Neural progenitor cell (in vitro differentiated cells): ENCODE measurements at regions not wholly inside any gene's neighbourhood (a gene's known extent, or its start where the extent isn't known, plus 50 kb on each side); places are given as distances from the start of the nearest gene placed in this dataset.

Experiments used
- DNase-seq: peaks from one replicate; pipeline ENCODE4 v3.0.0-alpha.2; 2016; ENCODE audit warnings: low spot score
- H2AFZ ChIP-seq: fragments of 200-600 bp; sonication (generic); replicated peaks from 2 replicates; pipeline ENCODE4 v1.6.1; 2016; ENCODE audit warnings: antibody characterized with exemption
- H3F3A ChIP-seq: fragments of 200-600 bp; sonication (generic); 2 replicates; pipeline ENCODE4 v1.6.1; 2016; ENCODE audit warnings: antibody characterized with exemption, low read depth
- H3K27ac ChIP-seq: fragments of 200-600 bp; sonication (generic); 2 replicates; pipeline ENCODE4 v1.5.1; 2016; ENCODE audit warnings: mild to moderate bottlenecking
- H3K27me3 ChIP-seq: fragments of 200-600 bp; sonication (generic); 2 replicates; pipeline ENCODE4 v1.6.1; 2016; ENCODE audit warnings: mild to moderate bottlenecking, moderate library complexity
- H3K36me3 ChIP-seq: fragments of 200-600 bp; sonication (generic); 2 replicates; pipeline ENCODE4 v1.5.1; 2016
- H3K4me1 ChIP-seq: fragments of 200-600 bp; sonication (generic); 2 replicates; pipeline ENCODE4 v1.6.1; 2016; ENCODE audit warnings: mixed run types
- H3K4me2 ChIP-seq: fragments of 200-600 bp; sonication (generic); 2 replicates; pipeline ENCODE4 v1.6.1; 2016
- H3K4me3 ChIP-seq: fragments of 200-600 bp; sonication (generic); 2 replicates; pipeline ENCODE4 v1.5.1; 2016
- H3K79me2 ChIP-seq: fragments of 200-600 bp; sonication (generic); 2 replicates; pipeline ENCODE4 v1.6.1; 2016; ENCODE audit warnings: low read depth
- H3K9ac ChIP-seq: fragments of 200-600 bp; sonication (generic); 2 replicates; pipeline ENCODE4 v1.6.1; 2016
- H3K9me3 ChIP-seq: fragments of 200-600 bp; sonication (generic); 2 replicates; pipeline ENCODE4 v1.5.1; 2016; ENCODE audit warnings: low read depth
- H4K20me1 ChIP-seq: fragments of 200-600 bp; sonication (generic); 2 replicates; pipeline ENCODE4 v1.6.1; 2016; ENCODE audit warnings: low read depth
- H3K27ac Mint-ChIP-seq: 3 replicates; pipeline ENCODE4 v1.8.0; 2021; ENCODE audit warnings: mixed read lengths
- H3K27me3 Mint-ChIP-seq: 2 replicates; pipeline ENCODE4 v1.8.0; 2022; ENCODE audit warnings: low read depth, mild to moderate bottlenecking, inconsistent platforms, moderate library complexity, mixed read lengths; ENCODE audit not compliant: insufficient read depth
- H3K36me3 Mint-ChIP-seq: 3 replicates; pipeline ENCODE4 v1.8.0; 2021; ENCODE audit warnings: mixed read lengths
- H3K4me1 Mint-ChIP-seq: 3 replicates; pipeline ENCODE4 v1.8.0; 2021; ENCODE audit warnings: mixed read lengths
- H3K4me3 Mint-ChIP-seq: 3 replicates; pipeline ENCODE4 v1.8.0; 2021; ENCODE audit warnings: mild to moderate bottlenecking, moderate library complexity, mixed read lengths
- H3K9me3 Mint-ChIP-seq: 3 replicates; pipeline ENCODE4 v1.8.0; 2020; ENCODE audit warnings: mixed read lengths
- CTCF ChIP-seq: fragments of 200-600 bp; sonication (generic); IDR thresholded peaks from 2 replicates; pipeline ENCODE4 v1.5.1; 2017; ENCODE audit warnings: antibody characterized with exemption, mild to moderate bottlenecking
- EZH2 ChIP-seq: fragments of 200-600 bp; sonication (generic); IDR thresholded peaks from 2 replicates; pipeline ENCODE4 v1.6.1; 2017; ENCODE audit warnings: antibody characterized with exemption, mild to moderate bottlenecking, moderate library complexity
- EZH2phosphoT487 ChIP-seq: fragments of 200-600 bp; sonication (generic); IDR thresholded peaks from 2 replicates; pipeline ENCODE4 v1.6.1; 2017; ENCODE audit warnings: antibody characterized with exemption

GRCh38 chr4:38279650-38280322 lies 319.6 kb downstream of the PTTG2 start:
- Histone ChIP-seq H3K9me3 (no peaks in the 10 kb centered on the region), H3K4me1 (peaks cover 42% of the 10 kb centered on the region), H3K27ac (peak overlapping the region; percentile 69), H3K79me2 (no peaks in the 10 kb centered on the region), H3K4me2 (peak overlapping the region; percentile 48), H3K27me3 (no peaks in the 10 kb centered on the region), H3K9ac (no peak overlapping the region), H3K4me3 (no peak overlapping the region), H2AFZ (no peak overlapping the region), H3K36me3 (no peaks in the 10 kb centered on the region), H4K20me1 (no peaks in the 10 kb centered on the region), H3F3A (peaks cover 23% of the 10 kb centered on the region)
- Mint-ChIP-seq H3K4me1 (peaks cover 45% of the 10 kb centered on the region), H3K36me3 (no peaks in the 10 kb centered on the region), H3K27me3 (peaks cover 5% of the 10 kb centered on the region), H3K4me3 (peak overlapping the region; percentile 43), H3K9me3 (peaks cover 13% of the 10 kb centered on the region), H3K27ac (peak overlapping the region; percentile 50)
- peak; percentile 80 for DNase-seq
- TF ChIP-seq EZH2 (no peak), CTCF (no peak), EZH2phosphoT487 (no peak)

- peaks cover 46% of the 10 kb centered on the region for H3K4me1 Mint-ChIP-seq
- Histone ChIP-seq H3K4me1 (peaks cover 42% of the 10 kb centered on the region), H3K9me3 (no peaks in the 10 kb centered on the region), H3K27me3 (no peaks in the 10 kb centered on the region), H3K79me2 (no peaks in the 10 kb centered on the region), H4K20me1 (no peaks in the 10 kb centered on the region), H2AFZ (no peak overlapping the region), H3K4me3 (no peak overlapping the region), H3K36me3 (no peaks in the 10 kb centered on the region), H3K27ac (peak overlapping the region; percentile 69), H3F3A (peaks cover 23% of the 10 kb centered on the region), H3K4me2 (peak overlapping the region; percentile 48), H3K9ac (no peak overlapping the region)
- TF ChIP-seq CTCF (no peak), EZH2phosphoT487 (no peak), EZH2 (no peak)
- peak overlapping the region; percentile 43 for H3K4me3 Mint-ChIP-seq
- H3K36me3 Mint-ChIP-seq, result no peaks in the 10 kb centered on the region
- H3K27ac Mint-ChIP-seq, result peak overlapping the region; percentile 50
- peaks cover 13% of the 10 kb centered on the region for H3K9me3 Mint-ChIP-seq
- H3K27me3 Mint-ChIP-seq, result peaks cover 5% of the 10 kb centered on the region
- DNase-seq, result no peak
These were observed 320.1 kb downstream of the PTTG2 start for GRCh38 chr4:38280323-38280706.

- H3K4me1 ChIP-seq, result peaks cover 40% of the 10 kb centered on the region
- no peaks in the 10 kb centered on the region for H3K36me3 ChIP-seq
- peaks cover 13% of the 10 kb centered on the region for H3K9me3 Mint-ChIP-seq
- no peak overlapping the region for H3K4me3 ChIP-seq
- no peaks in the 10 kb centered on the region for H4K20me1 ChIP-seq
- DNase-seq, result no peak
- H3K4me2 ChIP-seq, result no peak overlapping the region
- H3K9me3 ChIP-seq, result no peaks in the 10 kb centered on the region
- no peak overlapping the region for H3K4me3 Mint-ChIP-seq
- no peaks in the 10 kb centered on the region for H3K36me3 Mint-ChIP-seq
- H3K27ac Mint-ChIP-seq, result no peak overlapping the region
- H2AFZ ChIP-seq, result peak overlapping the region; percentile 9
- no peak overlapping the region for H3K9ac ChIP-seq
- peaks cover 24% of the 10 kb centered on the region for H3F3A ChIP-seq
- no peak overlapping the region for H3K27ac ChIP-seq
- peaks cover 50% of the 10 kb centered on the region for H3K4me1 Mint-ChIP-seq
- TF ChIP-seq CTCF (no peak), EZH2phosphoT487 (no peak), EZH2 (no peak)
- H3K79me2 ChIP-seq, result no peaks in the 10 kb centered on the region
- H3K27me3 ChIP-seq, result no peaks in the 10 kb centered on the region
- H3K27me3 Mint-ChIP-seq, result peaks cover 5% of the 10 kb centered on the region
These were observed 321.3 kb downstream of the PTTG2 start for GRCh38 chr4:38281371-38282071.
